ENCODE measurements at regions not wholly inside any gene's neighbourhood (a gene's known extent, or its start where the extent isn't known, plus 50 kb on each side); places are given as distances from the start of the nearest gene placed in this dataset.

DNA sequence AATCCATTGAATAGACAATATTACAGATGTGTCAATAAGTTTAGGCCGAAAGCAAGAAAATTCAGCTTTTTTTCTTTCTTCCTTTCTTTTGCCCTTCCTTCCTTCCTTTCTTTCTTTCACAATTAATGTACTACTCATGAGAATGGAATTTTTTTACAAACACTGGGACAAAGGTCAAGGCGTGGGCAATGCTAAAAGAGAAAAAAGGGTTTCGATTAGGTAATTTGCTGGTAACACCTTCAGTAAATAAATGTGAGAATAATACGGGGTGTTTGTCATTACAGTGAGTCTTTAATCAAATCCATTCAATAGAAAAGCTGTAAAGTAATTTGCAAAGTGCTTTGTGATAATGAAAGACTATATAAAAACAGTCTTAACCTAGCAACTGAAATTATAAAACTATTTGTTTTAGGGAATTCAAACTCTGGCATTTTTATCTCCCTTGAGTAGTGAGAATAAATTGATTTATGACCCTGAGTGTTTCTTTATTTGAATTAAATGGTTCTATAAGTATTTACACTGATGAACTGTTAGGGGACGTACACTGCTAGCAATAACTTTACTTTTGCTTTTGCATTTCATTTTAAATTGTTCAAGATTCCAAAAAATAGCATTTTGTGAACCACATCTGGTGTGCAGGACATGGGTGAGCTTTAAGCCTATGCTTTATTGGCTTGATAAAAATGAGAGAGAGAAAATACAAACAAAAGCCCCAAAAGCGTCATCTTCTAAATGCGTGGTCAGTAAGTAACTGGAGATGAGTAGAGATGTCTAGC is 104.2 kb upstream of the THRB start:
- no peak for TF ChIP-seq SIN3A (IDR thresholded peaks at IDR 0.05; ENCODE audit: low read depth, low read length)
- no peak for TF ChIP-seq ZNF384 (IDR thresholded peaks at IDR 0.05; ENCODE audit: borderline replicate concordance, low read depth, low read length)
- TF ChIP-seq MTA2 (IDR thresholded peaks at IDR 0.05; ENCODE audit: low read depth), result no peak

Data from GM12878 (cell line).